A673 (cell line): ENCODE measurements at regions not wholly inside any gene's neighbourhood (a gene's known extent, or its start where the extent isn't known, plus 50 kb on each side); places are given as distances from the start of the nearest gene placed in this dataset.

Experiments
- EZH2 ChIP-seq: fragments of 200-600 bp; sonication (generic); IDR thresholded peaks from 2 replicates; pipeline ENCODE4 v1.6.1; 2017; ENCODE audit warnings: borderline replicate concordance, low read depth, mild to moderate bottlenecking, mixed read lengths, antibody characterized with exemption, low read length; ENCODE audit not compliant: poor library complexity, severe bottlenecking
- TF ChIP-seq, protein P1 (sequence below): fragments of 300-800, 200-600 bp; sonication (generic); conservative IDR thresholded peaks from 2 replicates; pipeline ENCODE4 v1.5.1; 2017; ENCODE audit warnings: low read depth, mild to moderate bottlenecking, antibody characterized with exemption, low read length, moderate library complexity, mixed read lengths

DNA sequence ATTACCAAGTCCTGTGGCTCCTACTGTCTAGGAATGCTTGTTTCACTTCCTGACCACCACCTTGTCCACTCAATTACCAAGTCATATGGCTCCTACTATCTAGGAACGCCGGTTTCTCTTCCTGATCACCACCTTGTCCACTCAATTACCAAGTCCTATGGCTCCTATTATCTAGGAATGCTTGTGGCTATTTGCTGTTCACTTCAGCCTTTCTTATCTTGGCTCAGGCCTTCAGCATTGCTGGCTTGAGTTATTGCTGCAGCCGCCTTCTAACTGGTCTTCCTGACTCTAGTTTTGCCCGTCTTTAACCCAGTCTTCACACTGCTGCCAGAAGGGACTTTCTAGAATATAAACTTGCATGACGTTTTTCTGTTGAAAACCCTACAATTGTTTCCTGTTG is 82.5 kb upstream of the GAREM1 start:
- TF ChIP-seq EZH2 = no peak
- TF ChIP-seq, protein P1, sequence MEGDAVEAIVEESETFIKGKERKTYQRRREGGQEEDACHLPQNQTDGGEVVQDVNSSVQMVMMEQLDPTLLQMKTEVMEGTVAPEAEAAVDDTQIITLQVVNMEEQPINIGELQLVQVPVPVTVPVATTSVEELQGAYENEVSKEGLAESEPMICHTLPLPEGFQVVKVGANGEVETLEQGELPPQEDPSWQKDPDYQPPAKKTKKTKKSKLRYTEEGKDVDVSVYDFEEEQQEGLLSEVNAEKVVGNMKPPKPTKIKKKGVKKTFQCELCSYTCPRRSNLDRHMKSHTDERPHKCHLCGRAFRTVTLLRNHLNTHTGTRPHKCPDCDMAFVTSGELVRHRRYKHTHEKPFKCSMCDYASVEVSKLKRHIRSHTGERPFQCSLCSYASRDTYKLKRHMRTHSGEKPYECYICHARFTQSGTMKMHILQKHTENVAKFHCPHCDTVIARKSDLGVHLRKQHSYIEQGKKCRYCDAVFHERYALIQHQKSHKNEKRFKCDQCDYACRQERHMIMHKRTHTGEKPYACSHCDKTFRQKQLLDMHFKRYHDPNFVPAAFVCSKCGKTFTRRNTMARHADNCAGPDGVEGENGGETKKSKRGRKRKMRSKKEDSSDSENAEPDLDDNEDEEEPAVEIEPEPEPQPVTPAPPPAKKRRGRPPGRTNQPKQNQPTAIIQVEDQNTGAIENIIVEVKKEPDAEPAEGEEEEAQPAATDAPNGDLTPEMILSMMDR = no peak
